Thymus (tissue), 11 donors: ENCODE measurements at regions not wholly inside any gene's neighbourhood (a gene's known extent, or its start where the extent isn't known, plus 50 kb on each side); places are given as distances from the start of the nearest gene placed in this dataset.

Source experiments
- DNase-seq, 9 donors: peaks; one replicate each; pipeline ENCODE4 v3.0.0-alpha.2; 2013; ENCODE audit warnings: low spot score in 9 of 9, low read depth in 6 of 9, missing footprints in 1 of 9
- H3K27ac ChIP-seq, 2 donors: one replicate each; pipeline ENCODE4 v1.5.1; 2013; ENCODE audit warnings: control low read depth in 1 of 2, low read depth in 1 of 2, low read length in 1 of 2, mild to moderate bottlenecking in 1 of 2, moderate library complexity in 1 of 2
- H3K27me3 ChIP-seq, 2 donors: one replicate each; pipeline ENCODE4 v1.5.1; 2013; ENCODE audit warnings: low read length in 1 of 2; ENCODE audit not compliant: control insufficient read depth in 2 of 2, insufficient read depth in 1 of 2
- H3K36me3 ChIP-seq, 2 donors: one replicate each; pipeline ENCODE4 v1.5.1; 2013; ENCODE audit warnings: low read length in 1 of 2, mild to moderate bottlenecking in 1 of 2, moderate library complexity in 1 of 2; ENCODE audit not compliant: control insufficient read depth in 2 of 2, insufficient read depth in 2 of 2
- H3K4me1 ChIP-seq, 2 donors: one replicate each; pipeline ENCODE4 v1.5.1; 2013; ENCODE audit warnings: low read length in 2 of 2; ENCODE audit not compliant: control insufficient read depth in 2 of 2, insufficient read depth in 2 of 2
- H3K4me3 ChIP-seq, 2 donors: one replicate each; pipeline ENCODE4 v1.5.1; 2013; ENCODE audit warnings: low read length in 2 of 2, control low read depth in 1 of 2, mild to moderate bottlenecking in 1 of 2
- H3K9me3 ChIP-seq, 2 donors: one replicate each; pipeline ENCODE4 v1.5.1; 2013; ENCODE audit warnings: low read length in 1 of 2, mild to moderate bottlenecking in 1 of 2; ENCODE audit not compliant: control insufficient read depth in 2 of 2, insufficient read depth in 1 of 2
- WGBS: extraction: QIAGEN DNeasy Blood & Tissue Kit; methylation state at CpG from one replicate; pipeline ENCODE4 v1.1.7; 2013; 5-methylcytosine and 5-hydroxymethylcytosine counted together
- donor health status: healthy.

DNA sequence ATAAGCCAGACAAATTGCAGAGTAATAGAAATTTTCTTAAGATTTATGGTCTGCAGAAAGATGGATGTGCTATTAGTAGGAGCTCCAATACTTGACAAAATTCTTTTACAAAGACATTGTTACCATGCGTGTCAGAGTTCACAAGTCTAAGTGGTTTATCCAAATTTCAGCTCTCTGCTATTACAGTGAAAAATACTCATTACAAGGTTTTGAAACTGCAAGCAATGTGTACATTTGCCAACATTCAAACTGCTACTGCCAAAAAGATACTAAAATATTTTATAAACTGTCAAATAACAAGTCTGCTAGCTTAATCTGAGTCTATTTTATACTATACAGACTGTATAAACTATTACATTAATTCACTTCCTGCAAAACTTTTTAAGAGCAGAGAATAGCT is 1341.5 kb upstream of the ACVR2A start:
- WGBS: 97% methylated on average over 1 of the region's 1 CpG
- H3K4me1 ChIP-seq: no peaks in the 10 kb centered on the region
- no peak overlapping the region for H3K27ac ChIP-seq
- no peaks in the 10 kb centered on the region for H3K36me3 ChIP-seq
- no peak for DNase-seq
- H3K9me3 ChIP-seq: no peaks in the 10 kb centered on the region
- H3K27me3 ChIP-seq: no peaks in the 10 kb centered on the region
- H3K4me3 ChIP-seq: no peak overlapping the region

DNA sequence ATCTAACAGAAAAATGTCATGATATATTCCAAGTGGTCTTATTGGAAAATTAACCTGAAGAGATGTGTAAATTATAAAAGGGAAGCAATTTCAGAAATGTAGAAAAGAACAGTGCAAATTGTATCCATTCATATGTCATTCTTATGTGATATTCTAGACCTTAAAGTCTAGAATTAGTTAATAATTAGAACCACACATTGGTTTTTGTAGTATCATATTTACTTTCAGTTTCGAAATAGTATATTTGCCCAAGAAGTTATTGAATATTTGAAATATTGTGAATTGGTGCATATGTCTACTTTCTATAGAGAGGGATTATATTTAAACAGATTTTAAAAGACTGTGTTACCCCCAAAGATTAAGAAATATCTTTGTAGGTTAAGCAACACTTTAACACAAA is 1348.6 kb upstream of the ACVR2A start:
- Histone ChIP-seq H3K36me3 (no peaks in the 10 kb centered on the region), H3K4me3 (no peak overlapping the region), H3K9me3 (peaks cover 0 to 3% of the 10 kb centered on the region in 2 donors), H3K4me1 (no peaks in the 10 kb centered on the region), H3K27me3 (no peaks in the 10 kb centered on the region), H3K27ac (no peak overlapping the region)
- DNase-seq: no peak
- 43% methylated on average over 1 of the region's 1 CpG for WGBS

DNA sequence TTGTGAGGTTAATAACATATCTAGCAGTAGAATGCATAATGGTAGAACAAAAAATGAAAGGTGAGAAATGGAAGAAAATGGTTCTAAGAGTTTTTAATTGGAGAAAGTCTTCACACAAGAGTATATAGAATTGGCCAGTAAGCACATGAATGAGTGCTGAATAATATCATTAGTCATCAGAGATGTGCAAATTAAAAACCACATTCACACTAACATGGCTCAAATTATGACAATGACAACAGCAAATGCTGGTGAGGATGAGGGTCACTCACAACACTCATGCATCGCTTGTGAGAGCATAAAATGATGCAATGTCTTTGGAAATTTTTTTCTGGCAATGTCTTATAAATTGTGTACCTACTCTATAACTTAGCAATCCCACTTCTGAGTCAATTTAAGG is 1355.4 kb upstream of the ACVR2A start:
- 92% methylated on average over 1 of the region's 1 CpG for WGBS
- H3K4me1 ChIP-seq: no peaks in the 10 kb centered on the region
- DNase-seq: no peak
- H3K27me3 ChIP-seq: no peaks in the 10 kb centered on the region
- H3K9me3 ChIP-seq: peaks cover 0 to 1% of the 10 kb centered on the region in 2 donors
- no peak overlapping the region for H3K4me3 ChIP-seq
- H3K36me3 ChIP-seq: no peaks in the 10 kb centered on the region
- no peak overlapping the region for H3K27ac ChIP-seq

DNA sequence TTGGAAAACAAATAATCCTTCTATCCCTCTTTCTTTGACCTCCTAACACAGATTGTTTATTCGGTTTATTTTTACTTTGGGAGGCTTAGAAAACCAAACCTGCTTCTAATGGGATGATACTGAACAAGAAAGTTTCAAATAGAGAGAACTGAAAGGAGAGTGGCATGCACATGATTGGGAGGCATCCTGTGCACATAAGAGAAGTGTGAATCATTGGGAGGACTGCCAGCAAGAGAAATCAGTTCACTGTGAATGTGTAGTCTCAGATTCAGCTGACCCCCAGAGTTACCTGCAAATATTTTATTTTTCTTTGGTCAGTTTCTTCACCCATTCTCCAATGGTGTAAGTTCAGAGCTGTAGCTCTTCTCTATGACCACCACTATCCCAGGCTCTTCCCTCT is 1363.2 kb upstream of the ACVR2A start:
- no peak overlapping the region for H3K27ac ChIP-seq
- H3K4me3 ChIP-seq: no peak overlapping the region
- H3K36me3 ChIP-seq: no peaks in the 10 kb centered on the region
- no peaks in the 10 kb centered on the region for H3K27me3 ChIP-seq
- no peaks in the 10 kb centered on the region for H3K4me1 ChIP-seq
- WGBS: 94% methylated on average over 1 of the region's 1 CpG
- DNase-seq: no peak
- H3K9me3 ChIP-seq: no peaks in the 10 kb centered on the region

DNA sequence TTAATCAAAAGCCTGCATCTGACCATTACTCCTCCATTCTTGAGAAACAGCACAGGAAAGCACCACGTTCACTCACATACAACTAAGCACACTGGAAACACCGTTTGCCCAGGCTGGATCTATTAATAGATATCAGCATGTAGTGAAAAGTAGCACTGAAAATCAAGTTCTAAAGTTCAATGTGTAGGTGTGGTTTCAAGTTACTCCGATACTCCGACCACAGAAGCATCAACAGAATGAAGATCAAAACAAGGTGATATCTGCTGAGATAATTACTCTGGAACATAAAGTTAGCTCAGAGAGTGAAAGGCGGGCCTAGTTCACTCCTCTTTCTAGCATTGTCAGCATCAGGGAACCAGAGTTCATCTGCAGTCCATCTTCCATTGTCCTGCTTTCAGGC is 1367.4 kb upstream of the ACVR2A start:
- Histone ChIP-seq H3K4me1 (no peaks in the 10 kb centered on the region), H3K9me3 (no peaks in the 10 kb centered on the region), H3K4me3 (no peak overlapping the region), H3K27me3 (no peaks in the 10 kb centered on the region), H3K36me3 (no peaks in the 10 kb centered on the region), H3K27ac (no peak overlapping the region)
- 68% methylated on average over 5 of the region's 5 CpGs for WGBS
- DNase-seq: no peak

- Histone ChIP-seq H3K27me3 (no peaks in the 10 kb centered on the region), H3K36me3 (no peaks in the 10 kb centered on the region), H3K9me3 (peaks cover 0 to 11% of the 10 kb centered on the region in 2 donors), H3K4me3 (no peak overlapping the region), H3K27ac (no peak overlapping the region), H3K4me1 (no peaks in the 10 kb centered on the region)
- no peak for DNase-seq
- WGBS: 93% methylated on average over 3 of the region's 3 CpGs
Measured at GRCh38 chr2:146468578-146468977, 1376.3 kb upstream of the ACVR2A start.

GRCh38 chr2:146467425-146467824 is 1377.4 kb upstream of the ACVR2A start:
- no peaks in the 10 kb centered on the region for H3K36me3 ChIP-seq
- DNase-seq: no peak
- no peaks in the 10 kb centered on the region for H3K4me1 ChIP-seq
- H3K27ac ChIP-seq: no peak overlapping the region
- H3K4me3 ChIP-seq: no peak overlapping the region
- no peaks in the 10 kb centered on the region for H3K27me3 ChIP-seq
- peaks cover 0 to 11% of the 10 kb centered on the region in 2 donors for H3K9me3 ChIP-seq
- WGBS: 92% methylated on average over 3 of the region's 3 CpGs

DNA sequence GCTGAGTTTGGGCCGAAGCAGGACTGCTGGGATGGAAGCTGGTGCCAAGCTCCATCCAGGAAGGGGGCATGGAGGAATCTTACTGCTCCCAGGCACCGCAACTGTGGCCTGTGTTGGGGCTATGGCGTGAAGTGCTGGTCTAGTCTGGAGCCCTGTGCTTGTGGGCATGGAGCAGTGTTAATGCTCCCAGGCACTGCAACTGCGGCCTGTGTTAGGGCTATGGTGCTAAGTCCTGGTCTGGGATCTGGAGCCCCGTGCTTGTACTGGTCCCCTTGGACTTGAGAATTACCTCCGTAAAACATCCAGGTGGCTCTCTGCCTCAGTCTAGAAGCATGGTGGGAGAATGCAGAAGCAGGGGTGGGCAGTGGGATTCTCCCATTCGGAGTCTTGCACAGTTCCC is 1379.4 kb upstream of the ACVR2A start:
- no peak overlapping the region for H3K27ac ChIP-seq
- H3K4me1 ChIP-seq: no peaks in the 10 kb centered on the region
- H3K27me3 ChIP-seq: no peaks in the 10 kb centered on the region
- no peaks in the 10 kb centered on the region for H3K36me3 ChIP-seq
- H3K4me3 ChIP-seq: no peak overlapping the region
- DNase-seq: no peak
- WGBS: 96% methylated on average over 7 of the region's 7 CpGs
- H3K9me3 ChIP-seq: peaks cover 0 to 11% of the 10 kb centered on the region in 2 donors

GRCh38 chr2:146461068-146461467 is 1383.8 kb upstream of the ACVR2A start:
- Histone ChIP-seq H3K36me3 (no peaks in the 10 kb centered on the region), H3K4me3 (no peak overlapping the region), H3K27me3 (no peaks in the 10 kb centered on the region), H3K27ac (no peak overlapping the region), H3K4me1 (no peaks in the 10 kb centered on the region), H3K9me3 (peaks cover 0 to 19% of the 10 kb centered on the region in 2 donors)
- DNase-seq: no peak

- Histone ChIP-seq H3K4me3 (no peak overlapping the region), H3K27me3 (no peaks in the 10 kb centered on the region), H3K9me3 (peaks cover 0 to 8% of the 10 kb centered on the region in 2 donors), H3K36me3 (no peaks in the 10 kb centered on the region), H3K4me1 (no peaks in the 10 kb centered on the region), H3K27ac (no peak overlapping the region)
- DNase-seq: no peak
Measured at GRCh38 chr2:146458585-146458984, 1386.2 kb upstream of the ACVR2A start.
